CD14-positive monocyte (primary cell): ENCODE measurements at regions not wholly inside any gene's neighbourhood (a gene's known extent, or its start where the extent isn't known, plus 50 kb on each side); places are given as distances from the start of the nearest gene placed in this dataset.

Source experiments
- DNase-seq, 3 donors: peaks; one replicate each; pipeline ENCODE4 v3.0.0-alpha.2; 2011 to 2022
- H2AFZ ChIP-seq: 2 replicates; pipeline ENCODE4 v1.6.0; 2012; ENCODE audit warnings: mild to moderate bottlenecking, low read depth, low read length, inconsistent platforms; ENCODE audit not compliant: insufficient read depth, poor library complexity, severe bottlenecking
- H3K27ac ChIP-seq, 2 donors: 1 replicate in 1 of 2; 2 replicates in 1 of 2; pipeline ENCODE4 v1.5.1; 2012 to 2013; ENCODE audit warnings: low read length in 2 of 2, control low read depth in 1 of 2, inconsistent platforms in 1 of 2, low read depth in 1 of 2, mild to moderate bottlenecking in 1 of 2
- H3K27me3 ChIP-seq, 2 donors: one replicate each; pipeline versions ENCODE4 v1.6.0 to v1.6.1; 2011 to 2013; ENCODE audit warnings: low read length in 2 of 2; ENCODE audit not compliant: control insufficient read depth in 2 of 2, insufficient read depth in 2 of 2
- H3K36me3 ChIP-seq, 2 donors: replicated peaks in 1 of 2; 1 replicate in 1 of 2; 2 replicates in 1 of 2; pipeline versions ENCODE4 v1.5.1 to v1.6.1; 2012 to 2013; ENCODE audit warnings: low read length in 2 of 2, control low read depth in 1 of 2, inconsistent platforms in 1 of 2, mild to moderate bottlenecking in 1 of 2; ENCODE audit not compliant: insufficient read depth in 2 of 2, control insufficient read depth in 1 of 2
- H3K4me1 ChIP-seq, 2 donors: 1 replicate in 1 of 2; 2 replicates in 1 of 2; pipeline versions ENCODE4 v1.5.1 to v1.6.1; 2012 to 2013; ENCODE audit warnings: low read length in 2 of 2, control low read depth in 1 of 2, inconsistent platforms in 1 of 2, mild to moderate bottlenecking in 1 of 2, moderate library complexity in 1 of 2; ENCODE audit not compliant: insufficient read depth in 2 of 2, control insufficient read depth in 1 of 2
- H3K4me2 ChIP-seq: replicated peaks from 2 replicates; pipeline ENCODE3; 2012; ENCODE audit warnings: low read length, moderate library complexity, mild to moderate bottlenecking; ENCODE audit not compliant: poor library complexity, severe bottlenecking; ENCODE audit errors: extremely low read depth
- H3K4me3 ChIP-seq, 3 experiments: fragments of 200-600 bp in 1 of 3; sonication (generic) in 1 of 3; replicated peaks in 1 of 3; 1 replicate in 2 of 3; 2 replicates in 1 of 3; pipeline ENCODE4 v1.5.1; 2011 to 2013; ENCODE audit warnings: low read length in 3 of 3, mild to moderate bottlenecking in 3 of 3, control low read depth in 2 of 3, low read depth in 2 of 3, inconsistent platforms in 1 of 3, moderate library complexity in 1 of 3
- H3K79me2 ChIP-seq: 2 replicates; pipeline ENCODE4 v1.6.0; 2012; ENCODE audit warnings: mild to moderate bottlenecking, control low read depth, inconsistent platforms, low read length, moderate library complexity; ENCODE audit not compliant: insufficient read depth
- H3K9ac ChIP-seq: 2 replicates; pipeline ENCODE4 v1.6.0; 2017; ENCODE audit warnings: low read length, mild to moderate bottlenecking; ENCODE audit not compliant: insufficient read depth, poor library complexity, severe bottlenecking
- H3K9me3 ChIP-seq, 2 donors: replicated peaks in 1 of 2; 1 replicate in 1 of 2; 2 replicates in 1 of 2; pipeline versions ENCODE4 v1.5.1 to v1.6.1; 2012 to 2013; ENCODE audit warnings: low read length in 2 of 2, control low read depth in 1 of 2; ENCODE audit not compliant: control insufficient read depth in 1 of 2, insufficient read depth in 1 of 2
- H4K20me1 ChIP-seq: 2 replicates; pipeline ENCODE4 v1.6.0; 2012; ENCODE audit warnings: mild to moderate bottlenecking, low read length, control low read depth, moderate library complexity; ENCODE audit not compliant: insufficient read depth
- H3K27ac Mint-ChIP-seq, 7 donors: one replicate each; pipeline ENCODE4 v1.8.0; 2020; ENCODE audit warnings: mild to moderate bottlenecking in 7 of 7, mixed read lengths in 7 of 7, moderate library complexity in 6 of 7, inconsistent platforms in 2 of 7
- H3K27me3 Mint-ChIP-seq, 3 donors: one replicate each; pipeline ENCODE4 v1.8.0; 2021 to 2022; ENCODE audit warnings: low read depth in 3 of 3, mild to moderate bottlenecking in 3 of 3, mixed read lengths in 3 of 3, moderate library complexity in 3 of 3, inconsistent platforms in 1 of 3
- H3K36me3 Mint-ChIP-seq, 2 donors: one replicate each; pipeline ENCODE4 v1.8.0; 2020; ENCODE audit warnings: mixed read lengths in 2 of 2, inconsistent platforms in 1 of 2, mild to moderate bottlenecking in 1 of 2
- H3K4me1 Mint-ChIP-seq: one replicate; pipeline ENCODE4 v1.8.0; 2020; ENCODE audit warnings: mild to moderate bottlenecking, mixed read lengths
- H3K4me3 Mint-ChIP-seq, 2 donors: one replicate each; pipeline ENCODE4 v1.8.0; 2020; ENCODE audit warnings: mild to moderate bottlenecking in 2 of 2, mixed read lengths in 2 of 2, moderate library complexity in 1 of 2
- H3K9me3 Mint-ChIP-seq, 7 donors: one replicate each; pipeline ENCODE4 v1.8.0; 2020 to 2022; ENCODE audit warnings: mixed read lengths in 7 of 7, mild to moderate bottlenecking in 6 of 7, moderate library complexity in 6 of 7, inconsistent platforms in 2 of 7
- CTCF ChIP-seq: fragments of 200-600 bp; IDR thresholded peaks from one replicate; pipeline ENCODE4 v1.8.0; 2022; ENCODE audit warnings: antibody characterized with exemption, mild to moderate bottlenecking
- WGBS: methylation state at CpG from one replicate; pipeline ENCODE4 v1.1.5; 2013; ENCODE audit warnings: missing lambda C conversion rate; ENCODE audit not compliant: insufficient coverage; 5-methylcytosine and 5-hydroxymethylcytosine counted together
- intact Hi-C, 2 donors: fragments of 100-400 bp; cut with micrococcal nuclease; formaldehyde crosslinking; loops; one replicate each; pipeline versions ENCODE4 v1.15.0 to v1.15.1; 2023

- Histone ChIP-seq H3K27ac (no peak overlapping the region), H3K27me3 (no peaks in the 10 kb centered on the region), H3K4me2 (no peak overlapping the region), H3K4me3 (no peak overlapping the region), H3K36me3 (no peaks in the 10 kb centered on the region), H2AFZ (no peak overlapping the region), H3K9ac (no peak overlapping the region), H3K4me1 (peaks cover 7 to 8% of the 10 kb centered on the region in 2 donors), H4K20me1 (no peaks in the 10 kb centered on the region), H3K9me3 (peaks cover 7 to 9% of the 10 kb centered on the region in 2 donors), H3K79me2 (no peaks in the 10 kb centered on the region)
- intact Hi-C loops, result no loop called here
- TF ChIP-seq CTCF, result no peak
- no peak for DNase-seq
- WGBS, result 98% methylated on average over 32 of the region's 32 CpGs
- Mint-ChIP-seq H3K9me3 (peaks cover 8 to 20% (median 10%) of the 10 kb centered on the region in 7 donors), H3K4me1 (peaks cover 15% of the 10 kb centered on the region), H3K27ac (peak overlapping the region in 2 of 7 donors; percentile 2 to 3), H3K27me3 (peaks cover 0 to 3% (median 0%) of the 10 kb centered on the region in 3 donors), H3K36me3 (peaks cover 4 to 6% of the 10 kb centered on the region in 2 donors), H3K4me3 (no peak overlapping the region)
These were observed 136.8 kb downstream of the BASP1 start for GRCh38 chr5:17354265-17354664.

- Mint-ChIP-seq H3K36me3 (peaks cover 4 to 6% of the 10 kb centered on the region in 2 donors), H3K4me1 (peaks cover 25% of the 10 kb centered on the region), H3K4me3 (no peak overlapping the region), H3K27me3 (peaks cover 0 to 7% (median under 1%) of the 10 kb centered on the region in 3 donors), H3K27ac (peak overlapping the region in 6 of 7 donors; percentile 55 to 94 (median 65)), H3K9me3 (peaks cover 8 to 23% (median 13%) of the 10 kb centered on the region in 7 donors)
- H3K79me2 ChIP-seq, result no peaks in the 10 kb centered on the region
- H3K4me1 ChIP-seq, result peaks cover 12 to 16% of the 10 kb centered on the region in 2 donors
- no peaks in the 10 kb centered on the region for H3K36me3 ChIP-seq
- H3K4me2 ChIP-seq, result no peak overlapping the region
- peak; percentile 68 to 94 (median 78) for DNase-seq
- H2AFZ ChIP-seq, result no peak overlapping the region
- H3K9ac ChIP-seq, result no peak overlapping the region
- no CpG with 5 or more reads among the region's 3 CpGs for WGBS
- peak overlapping the region in 1 of 2 donors; percentile 72 for H3K27ac ChIP-seq
- no peaks in the 10 kb centered on the region for H4K20me1 ChIP-seq
- H3K9me3 ChIP-seq, result peaks cover 7 to 9% of the 10 kb centered on the region in 2 donors
- intact Hi-C loops, result loop anchor here in 1 of 2 donors (5.0 kb wide), 2 partner anchors 42 to 98 kb away; no protein-coding TSS in a partner anchor
- H3K4me3 ChIP-seq, result no peak overlapping the region
- TF ChIP-seq CTCF, result no peak
- no peaks in the 10 kb centered on the region for H3K27me3 ChIP-seq
These were observed 138.3 kb downstream of the BASP1 start for GRCh38 chr5:17355586-17356346.
